ENCODE measurements at regions not wholly inside any gene's neighbourhood (a gene's known extent, or its start where the extent isn't known, plus 50 kb on each side); places are given as distances from the start of the nearest gene placed in this dataset.

- H3K4me3 ChIP-seq (ENCODE audit: low read length, poor library complexity, severe bottlenecking): no peak overlapping the region
- H3K9me2 ChIP-seq (replicated peaks; ENCODE audit: low read depth, low read length): no peaks in the 10 kb centered on the region
- no peaks in the 10 kb centered on the region for H3K9me3 ChIP-seq (ENCODE audit: insufficient read depth, low read depth, low read length)
- H3K9ac ChIP-seq (ENCODE audit: low read depth, low read length, poor library complexity, severe bottlenecking): no peak overlapping the region
- no peaks in the 10 kb centered on the region for H3K79me2 ChIP-seq (ENCODE audit: insufficient read depth, low read length)
- no peak overlapping the region for H2AFZ ChIP-seq (ENCODE audit: low read length)
- H4K20me1 ChIP-seq (ENCODE audit: insufficient read depth, low read length, poor library complexity, severe bottlenecking): no peaks in the 10 kb centered on the region
- no peaks in the 10 kb centered on the region for H3F3A ChIP-seq (ENCODE audit: low read depth)
- no peaks in the 10 kb centered on the region for H3K27me3 ChIP-seq (ENCODE audit: insufficient read depth, low read length, poor library complexity, severe bottlenecking)
- H3K36me3 ChIP-seq (ENCODE audit: insufficient read depth, low read length): no peaks in the 10 kb centered on the region
- no peaks in the 10 kb centered on the region for H3K4me1 ChIP-seq (ENCODE audit: insufficient read depth, low read length, poor library complexity, severe bottlenecking)
- H3K4me2 ChIP-seq (ENCODE audit: low read depth, low read length, poor library complexity, severe bottlenecking): no peak overlapping the region
- TF ChIP-seq EZH2phosphoT487 (IDR thresholded peaks at IDR 0.05; ENCODE audit: borderline replicate concordance): no peak
- no peak for TF ChIP-seq CTCF (conservative IDR thresholded peaks at IDR 0.05; ENCODE audit: low read length)
Measured at GRCh38 chr3:99191186-99191585, 289.7 kb upstream of the DCBLD2 start.

GRCh38 chr3:99188936-99189335 lies 287.4 kb upstream of the DCBLD2 start:
- Histone ChIP-seq H3K36me3 (ENCODE audit: insufficient read depth, low read length) (no peaks in the 10 kb centered on the region), H3K4me3 (ENCODE audit: low read length, poor library complexity, severe bottlenecking) (no peak overlapping the region), H3K4me2 (ENCODE audit: low read depth, low read length, poor library complexity, severe bottlenecking) (no peak overlapping the region), H4K20me1 (ENCODE audit: insufficient read depth, low read length, poor library complexity, severe bottlenecking) (no peaks in the 10 kb centered on the region), H2AFZ (ENCODE audit: low read length) (no peak overlapping the region), H3F3A (ENCODE audit: low read depth) (no peaks in the 10 kb centered on the region), H3K79me2 (ENCODE audit: insufficient read depth, low read length) (no peaks in the 10 kb centered on the region), H3K9ac (ENCODE audit: low read depth, low read length, poor library complexity, severe bottlenecking) (no peak overlapping the region), H3K9me3 (ENCODE audit: insufficient read depth, low read depth, low read length) (no peaks in the 10 kb centered on the region), H3K27me3 (ENCODE audit: insufficient read depth, low read length, poor library complexity, severe bottlenecking) (no peaks in the 10 kb centered on the region), H3K4me1 (ENCODE audit: insufficient read depth, low read length, poor library complexity, severe bottlenecking) (no peaks in the 10 kb centered on the region), H3K9me2 (replicated peaks; ENCODE audit: low read depth, low read length) (no peaks in the 10 kb centered on the region)
- TF ChIP-seq CTCF (conservative IDR thresholded peaks at IDR 0.05; ENCODE audit: low read length): no peak
- no peak for TF ChIP-seq EZH2phosphoT487 (IDR thresholded peaks at IDR 0.05; ENCODE audit: borderline replicate concordance)

- Histone ChIP-seq H4K20me1 (ENCODE audit: insufficient read depth, low read length, poor library complexity, severe bottlenecking) (no peaks in the 10 kb centered on the region), H3F3A (ENCODE audit: low read depth) (no peaks in the 10 kb centered on the region), H3K4me2 (ENCODE audit: low read depth, low read length, poor library complexity, severe bottlenecking) (no peak overlapping the region), H3K79me2 (ENCODE audit: insufficient read depth, low read length) (no peaks in the 10 kb centered on the region), H2AFZ (ENCODE audit: low read length) (no peak overlapping the region), H3K4me1 (ENCODE audit: insufficient read depth, low read length, poor library complexity, severe bottlenecking) (no peaks in the 10 kb centered on the region), H3K9me2 (replicated peaks; ENCODE audit: low read depth, low read length) (no peaks in the 10 kb centered on the region), H3K9ac (ENCODE audit: low read depth, low read length, poor library complexity, severe bottlenecking) (no peak overlapping the region), H3K9me3 (ENCODE audit: insufficient read depth, low read depth, low read length) (no peaks in the 10 kb centered on the region), H3K36me3 (ENCODE audit: insufficient read depth, low read length) (no peaks in the 10 kb centered on the region), H3K27me3 (ENCODE audit: insufficient read depth, low read length, poor library complexity, severe bottlenecking) (no peaks in the 10 kb centered on the region), H3K4me3 (ENCODE audit: low read length, poor library complexity, severe bottlenecking) (no peak overlapping the region)
- TF ChIP-seq EZH2phosphoT487 (IDR thresholded peaks at IDR 0.05; ENCODE audit: borderline replicate concordance): no peak
- TF ChIP-seq CTCF (conservative IDR thresholded peaks at IDR 0.05; ENCODE audit: low read length): no peak
Measured at GRCh38 chr3:99186016-99186415, 284.5 kb upstream of the DCBLD2 start.
